IMR-90 (cell line): ENCODE measurements at regions not wholly inside any gene's neighbourhood (a gene's known extent, or its start where the extent isn't known, plus 50 kb on each side); places are given as distances from the start of the nearest gene placed in this dataset.

Experiments used
- CTCF ChIP-seq: conservative IDR thresholded peaks from 2 replicates; pipeline ENCODE4 v1.5.1; 2012; ENCODE audit warnings: mild to moderate bottlenecking, low read depth, low read length, improper control_type of control experiment
- MAFK ChIP-seq: IDR thresholded peaks from 2 replicates; pipeline ENCODE4 v1.6.1; 2012; ENCODE audit warnings: low read depth, low read length, improper control_type of control experiment
- MXI1 ChIP-seq: IDR thresholded peaks from 2 replicates; pipeline ENCODE4 v1.6.1; 2012; ENCODE audit warnings: low read depth, mild to moderate bottlenecking, low read length, moderate library complexity, borderline replicate concordance
- POLR2A ChIP-seq: IDR thresholded peaks from 2 replicates; pipeline ENCODE4 v1.6.1; 2012; ENCODE audit warnings: mild to moderate bottlenecking, low read depth, low read length
- RAD21 ChIP-seq: IDR thresholded peaks from 2 replicates; pipeline ENCODE4 v1.6.1; 2012; ENCODE audit warnings: low read length, improper control_type of control experiment
- SMC3 ChIP-seq: fragments of 150-350 bp; IDR thresholded peaks from 2 replicates; pipeline ENCODE4 v1.6.1; 2016; ENCODE audit warnings: low read depth, mild to moderate bottlenecking, antibody characterized with exemption, low read length, moderate library complexity
- TF ChIP-seq, protein P1 (sequence below): fragments of 150-350 bp; IDR thresholded peaks from 2 replicates; pipeline ENCODE4 v1.6.1; 2017; ENCODE audit warnings: mild to moderate bottlenecking, antibody characterized with exemption, low read length, low read depth

GRCh38 chr10:123241391-123242141 is 87.4 kb downstream of the BUB3 start:
- no peak for TF ChIP-seq SMC3
- TF ChIP-seq POLR2A, result no peak
- TF ChIP-seq RAD21, result no peak
- no peak for TF ChIP-seq CTCF
- no peak for TF ChIP-seq MXI1
- TF ChIP-seq, protein P1, sequence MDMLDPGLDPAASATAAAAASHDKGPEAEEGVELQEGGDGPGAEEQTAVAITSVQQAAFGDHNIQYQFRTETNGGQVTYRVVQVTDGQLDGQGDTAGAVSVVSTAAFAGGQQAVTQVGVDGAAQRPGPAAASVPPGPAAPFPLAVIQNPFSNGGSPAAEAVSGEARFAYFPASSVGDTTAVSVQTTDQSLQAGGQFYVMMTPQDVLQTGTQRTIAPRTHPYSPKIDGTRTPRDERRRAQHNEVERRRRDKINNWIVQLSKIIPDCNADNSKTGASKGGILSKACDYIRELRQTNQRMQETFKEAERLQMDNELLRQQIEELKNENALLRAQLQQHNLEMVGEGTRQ, result no peak
- TF ChIP-seq MAFK, result no peak
